Keratinocyte (primary cell): ENCODE measurements at regions not wholly inside any gene's neighbourhood (a gene's known extent, or its start where the extent isn't known, plus 50 kb on each side); places are given as distances from the start of the nearest gene placed in this dataset.

Experiments
- DNase-seq: peaks from one replicate; pipeline ENCODE4 v3.0.0-alpha.2; 2011; ENCODE audit warnings: low read depth, missing footprints, low spot score
- FAIRE-seq: peaks from 2 replicates; lab custom pipeline; 2011; peaks lifted over from hg19 to GRCh38; lab: Jason Lieb, UNC
- H2AFZ ChIP-seq: 2 replicates; pipeline ENCODE4 v1.6.0; 2012; ENCODE audit warnings: low read length, control low read depth, inconsistent platforms; ENCODE audit not compliant: control insufficient read depth
- H3K27ac ChIP-seq: 2 replicates; pipeline ENCODE4 v1.5.1; 2011; ENCODE audit warnings: low read length; ENCODE audit not compliant: control insufficient read depth, insufficient read depth
- H3K27me3 ChIP-seq: 3 replicates; pipeline ENCODE4 v1.6.0; 2011; ENCODE audit warnings: low read length; ENCODE audit not compliant: control insufficient read depth, insufficient read depth; ENCODE audit errors: extremely low read depth
- H3K36me3 ChIP-seq, 2 experiments: 2 replicates in 1 of 2; 3 replicates in 1 of 2; pipeline ENCODE4 v1.5.1; 2011; ENCODE audit warnings: low read length in 2 of 2, mild to moderate bottlenecking in 1 of 2; ENCODE audit not compliant: control insufficient read depth in 2 of 2, insufficient read depth in 2 of 2; ENCODE audit errors: extremely low read depth in 1 of 2
- H3K4me1 ChIP-seq: 3 replicates; pipeline ENCODE4 v1.5.1; 2011; ENCODE audit warnings: low read length; ENCODE audit not compliant: control insufficient read depth, insufficient read depth; ENCODE audit errors: extremely low read depth
- H3K4me2 ChIP-seq: 3 replicates; pipeline ENCODE4 v1.6.0; 2011; ENCODE audit warnings: low read depth, low read length; ENCODE audit not compliant: control insufficient read depth, insufficient read depth; ENCODE audit errors: extremely low read depth
- H3K4me3 ChIP-seq, 3 experiments: fragments of 200-600 bp in 1 of 3; sonication (generic) in 1 of 3; 2 replicates in 2 of 3; 3 replicates in 1 of 3; pipeline ENCODE4 v1.5.1; 2011 to 2016; ENCODE audit warnings: low read length in 3 of 3, mild to moderate bottlenecking in 3 of 3, control low read depth in 2 of 3, inconsistent platforms in 1 of 3, low read depth in 1 of 3, mixed read lengths in 1 of 3, mixed run types in 1 of 3, moderate library complexity in 1 of 3; ENCODE audit not compliant: control insufficient read depth in 2 of 3, insufficient read depth in 2 of 3; ENCODE audit errors: extremely low read depth in 1 of 3
- H3K79me2 ChIP-seq: 2 replicates; pipeline ENCODE4 v1.6.0; 2012; ENCODE audit warnings: low read length; ENCODE audit not compliant: control insufficient read depth, insufficient read depth
- H3K9ac ChIP-seq: 3 replicates; pipeline ENCODE4 v1.6.0; 2011; ENCODE audit warnings: low read length; ENCODE audit not compliant: control insufficient read depth, insufficient read depth; ENCODE audit errors: extremely low read depth
- H3K9me1 ChIP-seq: 3 replicates; pipeline ENCODE4 v1.6.0; 2011; ENCODE audit warnings: low read length; ENCODE audit not compliant: control insufficient read depth, insufficient read depth; ENCODE audit errors: extremely low read depth
- H3K9me3 ChIP-seq: 2 replicates; pipeline ENCODE4 v1.5.1; 2012; ENCODE audit warnings: low read depth, low read length; ENCODE audit not compliant: control insufficient read depth
- H4K20me1 ChIP-seq: 3 replicates; pipeline ENCODE4 v1.6.0; 2011; ENCODE audit warnings: low read length; ENCODE audit not compliant: control insufficient read depth, insufficient read depth; ENCODE audit errors: extremely low read depth
- CTCF ChIP-seq, 3 experiments: IDR thresholded peaks in 1 of 3; conservative IDR thresholded peaks in 1 of 3; optimal IDR thresholded peaks in 1 of 3; 2 replicates in 2 of 3; 3 replicates in 1 of 3; pipeline versions ENCODE3 to v1.5.1; 2011; ENCODE audit warnings: low read length in 3 of 3, mild to moderate bottlenecking in 3 of 3, moderate library complexity in 2 of 3, control low read depth in 1 of 3, inconsistent platforms in 1 of 3; ENCODE audit not compliant: insufficient read depth in 2 of 3; ENCODE audit errors: extremely low read depth in 1 of 3
- EZH2 ChIP-seq: IDR thresholded peaks from one replicate; pipeline ENCODE4 v1.6.1; 2012; ENCODE audit warnings: inconsistent platforms, mild to moderate bottlenecking, low read length, moderate library complexity
- dilution Hi-C: fragments of 300-500 bp; cut with MboI; formaldehyde crosslinking; loops from one replicate; pipeline ENCODE4 v1.7.0; 2020; ENCODE audit warnings: low sequenced_read_pairs; ENCODE audit not compliant: extremely low pct_ligation_motif_present

GRCh38 chr6:167509853-167510220, 185.0 kb downstream of the TTLL2 start:
- Histone ChIP-seq H3K36me3 (no peaks in the 10 kb centered on the region), H3K4me3 (no peak overlapping the region), H3K27ac (no peak overlapping the region), H3K4me1 (no peaks in the 10 kb centered on the region), H3K79me2 (no peaks in the 10 kb centered on the region), H3K4me2 (no peak overlapping the region), H2AFZ (no peak overlapping the region), H3K9me1 (no peaks in the 10 kb centered on the region), H3K9ac (no peak overlapping the region), H4K20me1 (no peaks in the 10 kb centered on the region), H3K27me3 (no peaks in the 10 kb centered on the region), H3K9me3 (peaks cover 7% of the 10 kb centered on the region)
- dilution Hi-C loops = no loop called here
- FAIRE-seq (no peak), DNase-seq (no peak)
- TF ChIP-seq EZH2 (no peak), CTCF (optimal IDR thresholded peaks at IDR 0.05 in 1 of 3, IDR thresholded peaks at IDR 0.05 in 1 of 3, conservative IDR thresholded peaks at IDR 0.05 in 1 of 3; ENCODE audit: extremely low read depth in 1 of 3, insufficient read depth in 2 of 3, low read length in 3 of 3) (no peak)

- Histone ChIP-seq H3K4me2 (no peak overlapping the region), H3K9me1 (no peaks in the 10 kb centered on the region), H4K20me1 (no peaks in the 10 kb centered on the region), H2AFZ (no peak overlapping the region), H3K4me3 (no peak overlapping the region), H3K36me3 (no peaks in the 10 kb centered on the region), H3K27me3 (no peaks in the 10 kb centered on the region), H3K27ac (no peak overlapping the region), H3K4me1 (no peaks in the 10 kb centered on the region), H3K9ac (no peak overlapping the region), H3K79me2 (no peaks in the 10 kb centered on the region), H3K9me3 (peaks cover 7% of the 10 kb centered on the region)
- DNase-seq = no peak
- no peak for FAIRE-seq
- dilution Hi-C loops = no loop called here
- TF ChIP-seq CTCF (optimal IDR thresholded peaks at IDR 0.05 in 1 of 3, IDR thresholded peaks at IDR 0.05 in 1 of 3, conservative IDR thresholded peaks at IDR 0.05 in 1 of 3; ENCODE audit: extremely low read depth in 1 of 3, insufficient read depth in 2 of 3, low read length in 3 of 3) (no peak), EZH2 (no peak)
These were observed 185.8 kb downstream of the TTLL2 start for GRCh38 chr6:167510648-167511047.
